Lower leg skin (tissue), 3 donors: ENCODE measurements at regions not wholly inside any gene's neighbourhood (a gene's known extent, or its start where the extent isn't known, plus 50 kb on each side); places are given as distances from the start of the nearest gene placed in this dataset.

Experiments
- CTCF ChIP-seq, 3 donors: fragments of 450-650 bp; IDR thresholded peaks; one replicate each; pipeline ENCODE4 v1.5.1; 2016; ENCODE audit warnings: antibody characterized with exemption in 3 of 3, mild to moderate bottlenecking in 3 of 3, moderate library complexity in 2 of 3
- POLR2A ChIP-seq, 2 donors: fragments of 450-650 bp; IDR thresholded peaks; one replicate each; pipeline ENCODE4 v1.6.1; 2016 to 2017; ENCODE audit warnings: antibody characterized with exemption in 2 of 2, mild to moderate bottlenecking in 1 of 2, moderate library complexity in 1 of 2

DNA sequence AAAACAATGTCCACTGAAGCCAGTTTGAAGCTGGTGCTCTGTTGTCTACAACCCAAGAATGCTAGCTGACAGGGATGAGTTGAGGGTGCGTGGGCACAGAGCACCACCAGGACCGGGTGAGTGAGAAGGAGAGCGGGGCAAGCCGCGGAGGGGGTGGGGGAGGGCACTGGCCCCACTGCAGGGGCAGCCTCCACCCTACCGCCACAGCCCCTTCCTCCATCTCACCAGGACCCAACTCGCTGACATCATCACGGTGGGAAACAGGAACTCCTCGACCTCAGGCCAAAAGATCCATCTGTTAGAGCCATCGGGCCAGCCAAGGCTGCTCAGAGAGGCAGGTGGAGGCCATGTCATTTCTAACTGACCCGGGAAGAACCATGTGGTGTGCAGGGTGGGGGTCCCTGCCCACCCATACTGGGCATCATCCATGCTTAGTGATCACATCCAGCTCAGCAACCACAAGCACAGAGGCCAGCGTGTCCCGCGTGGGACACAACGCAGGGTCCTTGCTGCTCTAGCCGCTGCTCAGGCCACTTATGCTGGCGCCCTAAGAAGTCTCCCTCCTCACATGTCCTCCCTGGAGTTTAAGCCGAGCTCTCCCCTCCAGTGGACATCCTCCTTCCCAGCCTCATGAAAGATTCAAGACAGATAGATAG is 57.6 kb upstream of the GATA2 start:
- no peak for TF ChIP-seq CTCF (IDR thresholded peaks at IDR 0.05)
- TF ChIP-seq POLR2A (IDR thresholded peaks at IDR 0.05) = no peak
